ENCODE measurements at regions not wholly inside any gene's neighbourhood (a gene's known extent, or its start where the extent isn't known, plus 50 kb on each side); places are given as distances from the start of the nearest gene placed in this dataset.

DNA sequence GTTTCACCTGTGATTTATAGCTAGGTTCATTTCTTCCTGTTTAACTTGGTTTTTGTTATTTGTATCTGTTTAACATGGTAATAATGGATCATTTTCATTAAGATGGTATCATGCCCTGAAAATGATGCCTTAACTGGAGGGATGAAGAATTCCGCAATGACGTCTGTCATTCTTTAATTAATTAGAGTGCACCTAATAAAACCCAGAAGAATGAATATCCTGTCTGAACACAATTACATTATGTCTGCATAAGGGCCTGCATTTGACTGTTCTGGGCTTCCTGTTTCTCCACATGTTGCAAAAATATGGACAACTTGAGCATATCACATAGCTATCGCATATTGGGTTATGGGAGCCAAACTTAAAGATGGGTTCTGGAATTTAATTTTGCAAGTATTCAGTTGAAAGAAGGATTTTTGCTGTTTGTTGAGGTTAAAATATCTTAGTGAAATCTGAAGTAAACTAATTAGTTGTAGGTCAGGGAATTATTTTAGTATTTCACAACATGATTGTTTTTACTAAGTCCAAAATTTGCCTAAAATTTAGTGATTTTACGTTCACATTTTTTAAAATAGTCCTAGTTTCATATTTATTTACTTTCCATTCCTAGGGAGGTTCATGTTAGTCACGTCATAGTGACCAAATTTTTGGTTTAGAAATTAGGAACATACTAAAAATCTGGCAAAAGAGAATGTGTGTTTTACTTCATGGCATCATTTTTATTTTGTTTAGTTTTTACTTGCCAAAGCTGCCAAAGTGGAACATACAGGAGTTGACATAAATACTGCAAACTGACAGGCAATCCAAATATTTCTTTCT, 321.0 kb upstream of the TGFBR2 start:
- ATAC-seq (peak; percentile 32), DNase-seq (ENCODE audit: low spot score) (no peak)
- intact Hi-C loops (cut with DNase I): no loop called here

DNA sequence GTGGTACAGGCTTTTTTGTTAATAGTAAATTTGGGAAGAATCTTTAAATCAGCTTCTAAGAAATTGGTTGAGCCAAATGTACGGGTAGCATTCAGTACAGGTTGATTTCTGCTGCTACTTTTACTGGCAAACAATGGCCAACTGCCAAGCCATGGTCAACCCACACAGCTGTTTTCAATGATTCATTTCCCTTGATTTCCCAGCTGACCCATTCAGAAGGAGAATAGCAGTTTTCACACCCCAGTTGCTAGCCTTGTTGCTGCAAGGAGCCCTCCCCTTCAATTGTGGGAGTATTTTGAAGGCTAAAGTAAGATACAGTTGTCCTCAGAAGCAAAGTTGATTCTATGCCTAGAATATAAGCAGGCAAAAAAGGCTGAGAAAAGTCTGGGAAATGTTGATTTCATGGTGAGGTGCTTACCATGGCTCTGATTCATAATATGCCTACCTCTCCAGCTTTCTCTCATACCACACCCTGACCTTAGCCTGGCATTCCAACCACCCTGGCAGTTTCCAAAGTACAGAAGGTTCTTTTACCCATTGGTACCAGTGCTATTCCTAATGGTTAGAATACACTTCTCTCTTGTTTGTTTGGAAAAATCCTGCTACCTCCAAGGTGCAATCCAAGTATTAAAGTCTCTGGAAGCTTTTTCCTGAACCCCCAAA, 320.3 kb upstream of the TGFBR2 start:
- ATAC-seq (peak; percentile 95), DNase-seq (ENCODE audit: low spot score) (peak; percentile 85)
- intact Hi-C loops (cut with DNase I): no loop called here

DNA sequence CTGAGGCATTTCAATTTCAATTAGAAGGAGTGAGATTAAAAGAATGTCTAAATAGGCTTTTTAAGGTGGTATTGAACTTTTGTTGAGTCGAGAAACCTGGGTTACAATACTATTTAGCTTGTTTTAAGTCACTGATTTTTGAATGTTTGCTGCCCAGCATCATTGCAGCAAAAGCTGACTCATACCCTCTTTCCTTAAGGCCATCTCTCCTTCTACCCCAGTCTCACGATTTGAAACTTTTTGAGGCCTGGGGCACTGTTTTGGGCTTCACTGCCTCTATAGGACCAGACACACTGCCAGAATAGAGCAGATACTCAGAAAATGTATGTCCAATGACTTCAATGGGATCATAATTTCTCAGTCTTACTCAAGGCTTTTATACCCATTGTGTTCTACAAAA, 319.6 kb upstream of the TGFBR2 start:
- DNase-seq (ENCODE audit: low spot score): no peak
- intact Hi-C loops (cut with DNase I): no loop called here
- ATAC-seq: no peak

DNA sequence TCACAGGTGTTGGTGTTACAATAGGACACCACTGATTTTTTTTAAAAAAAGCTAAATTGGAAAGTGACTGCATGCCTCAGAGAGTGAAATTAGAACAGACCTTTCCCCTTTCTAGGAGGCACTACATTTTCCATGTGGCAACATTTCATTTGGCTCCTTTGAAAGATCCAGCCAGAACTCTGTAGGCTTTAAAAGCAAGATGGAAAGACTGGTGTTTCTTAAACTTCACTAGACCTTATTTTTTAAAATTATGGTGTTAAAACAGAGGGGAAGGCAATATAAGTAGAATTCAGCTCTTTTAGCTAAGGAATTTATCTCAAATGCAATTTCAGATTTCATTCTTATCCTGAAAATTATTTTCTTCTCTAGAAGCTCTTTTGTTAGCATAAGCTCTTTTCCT, 317.6 kb upstream of the TGFBR2 start:
- no peak for DNase-seq (ENCODE audit: low spot score)
- intact Hi-C loops (cut with DNase I): no loop called here
- ATAC-seq: no peak

DNA sequence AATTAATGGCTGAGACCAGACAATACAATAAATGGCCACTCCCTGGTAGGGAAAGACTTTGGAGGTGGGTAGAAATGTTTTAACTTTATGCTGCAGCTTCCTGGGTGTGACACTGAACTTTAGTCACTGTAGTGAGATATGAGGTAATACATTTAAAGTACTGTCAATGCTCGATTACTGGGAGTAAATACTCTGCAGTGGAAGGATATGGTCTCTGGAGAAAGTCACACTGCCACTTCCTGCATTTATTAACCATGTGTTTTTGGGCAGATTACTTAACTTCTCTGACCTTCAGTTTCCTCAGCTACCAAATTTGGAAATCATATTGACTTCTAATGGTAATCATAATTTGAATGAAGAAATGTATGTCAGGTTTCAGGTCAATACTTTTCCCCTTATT, 317.1 kb upstream of the TGFBR2 start:
- intact Hi-C loops (cut with DNase I): no loop called here
- no peak for DNase-seq (ENCODE audit: low spot score)

DNA sequence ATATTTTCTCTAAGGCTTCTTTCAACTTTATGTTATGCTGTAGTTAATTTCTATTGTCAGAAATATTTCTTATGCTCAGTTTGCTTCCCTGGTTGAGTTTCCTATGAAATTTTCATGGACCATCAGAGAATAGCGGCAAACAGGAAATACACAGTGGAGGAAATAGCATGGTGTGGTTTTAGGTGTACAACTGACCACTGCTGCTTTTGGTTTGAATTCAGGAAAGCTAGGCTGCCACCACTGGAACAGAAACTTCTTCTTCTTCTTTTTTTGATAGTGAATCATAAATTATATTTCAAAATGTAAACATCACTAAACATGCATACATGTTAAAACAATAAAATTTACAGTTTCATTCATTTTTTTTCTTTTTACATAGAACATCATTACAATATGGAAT, 316.6 kb upstream of the TGFBR2 start:
- no peak for DNase-seq (ENCODE audit: low spot score)
- no peak for ATAC-seq
- intact Hi-C loops (cut with DNase I): no loop called here

More for the DNA sequence above, 317.1 kb upstream of the TGFBR2 start:
- ATAC-seq: no peak

DNA sequence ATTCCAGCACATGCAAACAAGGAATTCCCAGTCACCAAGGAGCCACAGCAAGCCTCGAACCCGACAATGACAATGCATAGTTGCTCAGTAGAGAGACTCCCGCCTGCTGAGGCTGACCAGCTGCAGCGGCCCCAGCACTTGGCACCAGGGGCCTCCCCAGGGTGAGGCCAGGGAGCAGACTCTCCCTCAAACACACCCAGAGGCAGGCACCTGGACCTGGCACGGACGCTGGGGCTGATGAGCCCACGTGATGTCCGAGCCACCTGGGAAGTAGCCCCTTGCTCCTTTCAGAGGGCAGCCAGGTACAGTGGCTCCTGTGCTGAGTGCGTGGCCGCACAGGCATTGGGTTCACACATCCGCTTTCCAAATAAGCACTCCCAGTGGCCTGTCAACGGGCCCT, 315.9 kb upstream of the TGFBR2 start:
- ATAC-seq: no peak
- DNase-seq (ENCODE audit: low spot score): no peak
- intact Hi-C loops (cut with DNase I): no loop called here

DNA sequence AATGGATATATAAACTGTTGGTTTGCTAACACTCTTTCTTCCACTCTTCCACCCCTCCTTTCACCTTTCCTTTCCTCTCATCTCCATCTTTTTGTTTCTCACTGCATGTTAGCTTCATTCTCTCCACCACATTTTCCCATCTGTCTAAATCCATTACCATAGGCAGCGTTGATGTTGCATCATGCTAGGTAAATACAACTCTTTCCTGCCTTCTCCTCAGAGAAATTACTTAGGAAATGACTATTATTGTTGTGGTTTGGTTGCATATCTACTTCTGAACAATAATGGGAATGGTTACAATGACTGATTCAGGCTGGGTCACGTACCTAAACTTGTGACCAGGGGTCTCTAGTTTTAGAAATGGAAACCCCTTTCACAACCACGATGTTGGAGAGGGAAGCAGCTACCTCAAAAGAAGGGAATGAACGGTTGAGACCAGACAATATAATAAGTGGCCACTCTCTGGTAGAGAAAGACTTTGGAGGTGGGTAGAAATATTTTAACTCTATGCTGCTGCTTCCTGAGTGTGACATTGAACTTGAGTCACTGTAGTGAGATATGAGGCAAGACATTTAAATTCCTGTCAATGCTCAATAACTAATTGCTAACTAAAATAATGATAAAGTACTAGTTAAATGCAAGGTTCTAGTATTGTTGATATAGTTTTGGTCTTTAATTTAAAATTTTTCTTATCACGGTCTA, 314.1 kb upstream of the TGFBR2 start:
- intact Hi-C loops (cut with DNase I): no loop called here
- ATAC-seq: no peak
- no peak for DNase-seq (ENCODE audit: low spot score)

DNA sequence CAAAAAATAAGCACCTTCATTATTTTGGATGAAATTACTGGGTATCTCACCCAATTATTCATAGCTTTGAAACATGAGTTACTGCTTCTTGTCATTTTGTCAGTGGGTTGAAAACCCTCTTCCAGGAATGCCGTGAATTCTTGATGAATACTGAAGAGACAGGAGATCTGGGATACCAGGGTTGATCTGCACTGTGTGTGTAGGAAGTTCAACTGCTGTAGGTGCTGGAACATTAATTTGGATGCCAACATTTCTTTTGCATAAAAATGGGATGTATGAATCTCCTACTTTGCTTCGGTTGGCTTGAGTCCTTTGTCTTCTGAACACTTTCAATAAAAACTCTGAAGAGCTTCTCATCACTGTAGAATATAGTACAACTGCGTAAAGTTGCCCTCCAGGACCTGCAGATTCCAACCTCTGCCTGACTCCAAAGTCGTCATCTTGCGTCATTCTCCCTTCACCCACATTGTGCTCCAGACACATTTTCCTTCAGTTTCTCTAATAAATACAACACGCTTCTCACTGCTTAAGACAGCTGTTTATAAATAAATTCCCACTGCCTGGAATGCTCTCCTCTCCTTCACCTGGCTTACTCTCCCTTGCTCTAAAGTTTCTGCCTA, 312.7 kb upstream of the TGFBR2 start:
- no peak for DNase-seq (ENCODE audit: low spot score)
- ATAC-seq: peak; percentile 50
- intact Hi-C loops (cut with DNase I): no loop called here

DNA sequence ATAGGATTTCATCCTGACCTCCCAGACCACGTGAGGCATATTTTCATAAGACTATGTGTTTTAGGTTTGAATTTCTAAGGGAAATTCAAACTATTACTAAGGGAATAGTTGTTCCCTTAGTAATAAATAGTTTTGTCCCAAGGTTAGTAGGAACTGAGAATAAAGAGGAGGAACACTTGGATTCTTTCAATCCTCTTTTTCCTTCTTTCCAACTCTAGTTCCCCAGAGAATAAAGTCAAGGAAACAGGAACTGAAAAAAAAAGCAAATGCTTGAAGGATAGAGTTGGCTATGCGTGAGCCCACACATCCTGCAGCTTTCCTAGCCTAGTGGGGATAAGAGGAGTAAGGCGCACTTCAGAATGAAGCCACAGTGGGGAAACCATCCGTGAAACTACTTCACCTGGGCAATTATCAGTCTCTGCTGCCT, 312.1 kb upstream of the TGFBR2 start:
- ATAC-seq (peak; percentile 56), DNase-seq (ENCODE audit: low spot score) (no peak)
- intact Hi-C loops (cut with DNase I): no loop called here

DNA sequence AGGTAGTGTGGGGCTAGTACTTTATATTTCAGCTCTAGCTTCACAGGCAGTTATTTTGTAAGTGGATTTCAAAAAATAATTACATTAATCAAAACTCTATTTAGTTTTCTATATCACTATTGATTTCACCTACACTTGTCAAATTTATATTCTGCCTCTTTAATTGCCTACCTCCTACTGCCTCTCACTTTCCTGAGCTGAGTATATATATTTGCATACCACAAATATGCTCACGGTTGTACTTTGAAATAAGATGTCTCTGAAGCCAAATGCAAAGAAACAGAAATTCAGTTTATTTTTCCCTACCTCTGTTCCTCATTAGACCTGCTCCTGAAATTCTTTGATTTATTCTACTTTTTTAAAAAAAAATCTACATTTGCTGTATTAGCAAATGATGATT, 309.3 kb upstream of the TGFBR2 start:
- intact Hi-C loops (cut with DNase I): no loop called here
- DNase-seq (ENCODE audit: low spot score) (no peak), ATAC-seq (no peak)

DNA sequence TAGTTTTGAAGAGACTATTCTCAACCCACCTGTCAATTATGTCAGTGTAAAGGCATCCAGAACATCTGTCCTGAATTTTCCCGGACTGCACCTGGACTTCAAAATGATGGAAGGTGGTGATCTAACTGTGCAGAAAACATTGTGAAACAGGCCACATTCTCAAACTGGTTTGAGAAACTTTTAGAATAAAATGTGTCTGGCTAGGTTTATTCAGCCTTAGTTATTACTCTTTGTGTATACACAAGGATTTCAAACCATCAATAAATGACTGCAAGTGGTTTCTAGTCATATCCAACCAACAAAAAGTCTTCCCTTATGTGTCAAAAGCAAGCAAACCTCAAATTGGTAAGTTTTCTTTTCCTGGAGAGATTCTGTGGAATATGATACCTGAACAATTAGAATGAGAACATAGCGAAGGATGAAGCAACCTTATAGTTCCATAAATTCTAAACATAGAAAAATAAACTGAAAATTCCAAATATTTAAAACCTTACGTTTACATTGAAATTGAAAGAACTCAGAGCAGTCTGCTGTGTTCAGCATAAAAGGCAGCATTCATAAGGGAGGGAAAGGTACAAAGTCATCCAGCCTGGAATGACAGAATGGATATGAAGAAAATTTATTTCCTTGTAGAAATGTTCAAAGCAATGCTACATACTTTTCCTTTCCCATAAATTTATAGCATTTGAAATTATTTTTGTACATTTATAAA, 306.6 kb upstream of the TGFBR2 start:
- no peak for ATAC-seq
- DNase-seq (ENCODE audit: low spot score): no peak
- intact Hi-C loops (cut with DNase I): no loop called here

DNA sequence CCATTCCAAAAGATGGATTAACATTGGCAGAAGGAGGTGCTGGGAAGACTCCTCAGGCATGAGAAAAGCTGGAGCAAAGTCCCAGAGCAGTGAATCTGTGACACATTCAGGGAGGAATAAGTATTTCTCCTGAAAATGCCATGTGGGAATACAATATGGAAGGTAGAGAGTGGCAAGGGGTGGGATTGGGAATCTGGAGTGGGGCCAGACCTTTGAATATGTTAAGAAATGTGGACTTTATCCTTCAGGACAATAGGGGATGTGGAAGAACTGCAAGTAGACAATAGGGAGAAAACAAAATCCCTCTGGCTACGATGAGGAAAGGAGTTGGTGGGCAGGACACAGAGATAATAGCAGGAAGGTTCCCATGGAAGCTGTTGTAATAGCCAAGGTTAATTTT, 305.6 kb upstream of the TGFBR2 start:
- DNase-seq (ENCODE audit: low spot score) (no peak), ATAC-seq (no peak)

DNA sequence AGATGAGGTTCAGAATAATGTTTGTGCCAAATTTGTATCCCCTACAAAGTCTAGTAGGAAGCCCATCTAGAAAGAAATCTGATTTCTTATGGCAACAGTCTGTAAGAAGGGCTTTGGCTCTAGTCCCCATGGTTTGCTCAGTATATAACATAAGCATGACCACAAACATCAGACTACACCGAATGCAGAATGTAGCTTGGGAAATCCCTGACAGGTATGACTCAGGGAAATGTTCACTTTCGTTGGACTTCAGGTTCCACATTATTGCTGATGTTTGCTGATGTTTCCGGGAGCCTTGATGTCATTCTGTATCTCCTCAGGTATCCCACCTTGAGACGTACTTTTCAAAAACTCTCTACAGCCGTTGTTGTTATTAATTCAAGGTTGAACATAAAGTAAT, 304.4 kb upstream of the TGFBR2 start:
- no peak for ATAC-seq
- intact Hi-C loops (cut with DNase I): no loop called here
- DNase-seq (ENCODE audit: low spot score): no peak

More for the DNA sequence above, 305.6 kb upstream of the TGFBR2 start:
- intact Hi-C loops (cut with DNase I): no loop called here

DNA sequence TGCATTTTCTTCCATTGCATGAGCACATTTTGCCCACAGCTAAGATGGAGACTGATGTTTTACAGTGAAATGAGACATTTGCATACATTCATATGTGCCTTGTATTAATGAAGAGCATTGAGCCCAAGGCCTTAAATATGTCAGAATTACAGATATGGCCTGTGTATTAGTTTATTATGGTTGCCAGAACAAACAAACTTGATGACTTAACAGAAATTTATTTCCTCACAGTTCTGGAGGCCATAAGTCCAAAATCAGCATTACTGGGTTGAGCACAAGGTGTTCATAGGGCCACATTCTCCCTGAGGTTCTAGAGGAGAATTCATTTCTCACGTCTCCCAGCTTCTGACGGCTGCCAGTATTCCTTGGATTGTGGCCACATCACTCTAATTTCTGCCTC, 302.6 kb upstream of the TGFBR2 start:
- intact Hi-C loops (cut with DNase I): no loop called here

DNA sequence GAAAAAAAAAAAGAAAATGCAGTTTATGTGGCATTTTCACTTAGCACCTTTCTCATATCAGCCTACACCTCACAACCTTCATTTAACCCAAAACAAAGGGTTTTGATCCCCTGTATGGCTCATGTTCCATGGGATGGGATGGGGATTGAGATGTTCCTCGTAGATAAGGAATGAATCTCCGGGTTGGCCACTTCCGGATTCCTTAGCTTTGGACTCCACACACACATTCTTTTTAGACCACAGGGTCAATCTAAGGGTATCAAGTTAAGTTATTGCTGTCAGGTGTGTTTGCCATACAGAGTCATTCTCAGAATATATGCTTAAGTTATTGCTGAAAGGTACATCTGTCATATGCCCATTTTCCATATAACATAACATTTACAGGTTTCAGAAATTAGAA, 301.4 kb upstream of the TGFBR2 start:
- DNase-seq (ENCODE audit: low spot score) (no peak), ATAC-seq (no peak)

More for the DNA sequence above, 302.6 kb upstream of the TGFBR2 start:
- no peak for DNase-seq (ENCODE audit: low spot score)
- ATAC-seq: no peak

DNA sequence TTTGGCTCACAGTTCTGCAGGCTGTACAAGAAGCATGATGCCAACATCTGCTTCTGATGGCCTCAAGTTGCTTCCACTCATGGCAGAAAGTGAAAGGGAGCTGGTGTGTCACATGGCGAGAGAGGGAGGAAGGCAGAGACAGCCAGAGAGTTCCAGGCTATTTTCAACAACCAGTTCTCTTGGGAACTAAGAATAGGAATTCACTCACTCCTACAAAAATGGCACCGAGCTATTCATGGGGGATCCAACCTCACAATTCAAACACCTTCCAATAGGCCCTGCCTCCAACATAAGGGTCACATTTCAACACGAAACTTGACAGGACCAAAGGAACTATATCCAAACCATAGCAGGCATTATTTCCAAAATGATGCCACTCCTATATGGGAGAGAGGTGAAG, 299.5 kb upstream of the TGFBR2 start:
- DNase-seq (ENCODE audit: low spot score) (no peak), ATAC-seq (no peak)
- intact Hi-C loops (cut with DNase I): no loop called here

More for the DNA sequence above, 301.4 kb upstream of the TGFBR2 start:
- intact Hi-C loops (cut with DNase I): no loop called here

DNA sequence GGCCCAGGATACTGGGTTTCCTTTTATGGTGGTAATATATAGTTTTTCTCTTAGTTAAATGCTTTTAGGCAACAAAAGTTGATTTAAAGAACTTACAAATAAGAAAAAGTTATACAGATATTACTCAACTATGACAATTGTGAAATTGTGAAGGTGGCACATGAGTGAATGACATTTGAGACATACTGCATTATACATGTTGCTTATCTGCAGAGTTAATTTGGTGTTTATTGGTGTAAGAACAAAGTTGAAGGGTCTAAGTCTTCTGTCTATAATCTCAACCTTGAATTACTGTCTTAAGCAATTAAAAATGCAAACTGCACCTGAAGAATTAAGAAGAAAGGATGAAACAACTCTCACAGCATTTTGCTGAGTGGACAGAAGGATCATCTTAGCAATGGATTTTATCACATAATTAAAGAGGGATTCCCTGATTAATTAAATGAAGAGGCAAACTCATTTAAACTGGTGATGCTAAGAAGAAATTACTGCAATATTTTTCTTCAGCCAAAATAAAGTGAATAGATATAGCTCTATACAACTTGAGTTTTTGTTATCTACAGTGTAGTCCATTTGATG, 298.9 kb upstream of the TGFBR2 start:
- intact Hi-C loops (cut with DNase I): no loop called here
- ATAC-seq (no peak), DNase-seq (ENCODE audit: low spot score) (no peak)

DNA sequence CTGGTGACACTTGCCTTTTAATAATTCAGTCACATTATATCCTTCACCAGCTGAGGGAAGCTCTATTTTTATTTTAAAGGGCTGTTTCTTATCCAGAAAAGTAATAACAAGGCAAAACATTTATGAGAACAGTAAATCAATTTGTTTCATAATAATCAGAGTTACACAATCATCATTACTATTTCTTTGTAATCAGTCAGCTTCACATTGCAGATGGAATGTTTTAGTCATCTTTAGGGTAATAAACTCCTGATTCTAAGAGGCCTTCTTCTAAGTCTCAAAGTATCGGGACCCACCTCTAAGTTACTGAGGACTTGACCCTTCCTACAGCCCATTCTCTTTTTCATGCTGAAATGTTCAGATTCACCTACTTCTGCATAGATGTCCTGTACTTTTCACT, 298.3 kb upstream of the TGFBR2 start:
- ATAC-seq (peak; percentile 83), DNase-seq (ENCODE audit: low spot score) (no peak)
- intact Hi-C loops (cut with DNase I): no loop called here

All from sciatic nerve (tissue), 2 donors.